Right cardiac atrium (tissue), 5 donors: ENCODE measurements at regions not wholly inside any gene's neighbourhood (a gene's known extent, or its start where the extent isn't known, plus 50 kb on each side); places are given as distances from the start of the nearest gene placed in this dataset.
"Not testable (repeated sequence)": the region's sequence is repeated elsewhere in the genome, so short reads cannot be mapped to it uniquely, and the experiment has no call there.

Experiments used
- ATAC-seq, 2 donors: fragments of 200-7000 bp; cut with Tn5 transposase; one replicate each; pipeline versions ENCODE4 v1.8.0 to v1.9.1; 2020; ENCODE audit warnings: moderate library complexity in 2 of 2, mild to moderate bottlenecking in 1 of 2
- DNase-seq, 3 donors: peaks; one replicate each; pipeline ENCODE4 v3.0.0-alpha.2; 2020
- H3K27ac ChIP-seq: one replicate; pipeline ENCODE4 v1.5.1; 2013; ENCODE audit warnings: mild to moderate bottlenecking, low read length, control low read depth, moderate library complexity
- H3K27me3 ChIP-seq: one replicate; pipeline ENCODE4 v1.6.1; 2013; ENCODE audit not compliant: control insufficient read depth, insufficient read depth
- H3K4me1 ChIP-seq: one replicate; pipeline ENCODE4 v1.6.1; 2013; ENCODE audit warnings: low read length; ENCODE audit not compliant: control insufficient read depth, insufficient read depth
- H3K4me3 ChIP-seq: one replicate; pipeline ENCODE4 v1.5.1; 2013; ENCODE audit warnings: low read length, control low read depth
- H3K9me3 ChIP-seq: one replicate; pipeline ENCODE4 v1.6.1; 2013; ENCODE audit warnings: low read length; ENCODE audit not compliant: control insufficient read depth
- WGBS: extraction: QIAGEN DNeasy Blood & Tissue Kit; methylation state at CpG from one replicate; pipeline ENCODE4 v1.1.7; 2013; 5-methylcytosine and 5-hydroxymethylcytosine counted together
- intact Hi-C, 4 donors: fragments of 100-400 bp; cut with DNase I; formaldehyde crosslinking; loops; one replicate each; pipeline versions ENCODE4 v1.11.0 to v1.14.0; 2022 to 2023
- donor health status: healthy with polysubstance abuse.
- donor health status: DM: no; HTN: yes; CAD: no.
- donor health status: DM: no; HTN: no; CAD: no.
- donor health status: DM: no; HTN: yes; CAD: no; lungs with severe emphysema.
- donor health status: DM: yes; HTN: yes; CAD: no.

DNA sequence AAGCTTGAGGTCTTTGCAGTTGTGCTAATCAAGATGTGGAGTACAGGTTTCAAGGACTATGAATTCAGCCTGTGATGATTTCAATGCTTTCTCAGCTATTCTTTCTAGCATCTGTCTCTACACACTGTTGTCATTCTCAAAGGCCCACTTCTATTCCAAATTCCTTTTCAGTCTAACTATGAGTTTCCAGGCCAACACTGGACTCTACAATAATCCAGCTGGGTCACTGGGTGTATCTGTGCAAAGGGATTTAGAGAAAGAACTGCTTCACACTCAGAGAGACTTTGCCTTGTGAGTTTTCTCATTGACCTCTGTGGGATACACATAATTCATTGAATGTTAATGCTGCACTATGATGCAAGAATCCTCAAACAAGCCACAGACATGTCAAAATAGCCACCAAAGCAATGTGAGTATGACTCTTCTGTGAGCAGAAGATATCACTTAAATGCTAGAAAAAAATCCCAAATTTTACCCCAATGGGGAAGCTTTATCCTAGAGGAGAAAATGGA is 171.8 kb upstream of the CLNK start:
- no peak overlapping the region for H3K4me3 ChIP-seq
- no peak for ATAC-seq
- no peaks in the 10 kb centered on the region for H3K4me1 ChIP-seq
- no peaks in the 10 kb centered on the region for H3K9me3 ChIP-seq
- intact Hi-C loops = no loop called here
- no peak for DNase-seq
- H3K27ac ChIP-seq = no peak overlapping the region
- no peaks in the 10 kb centered on the region for H3K27me3 ChIP-seq

DNA sequence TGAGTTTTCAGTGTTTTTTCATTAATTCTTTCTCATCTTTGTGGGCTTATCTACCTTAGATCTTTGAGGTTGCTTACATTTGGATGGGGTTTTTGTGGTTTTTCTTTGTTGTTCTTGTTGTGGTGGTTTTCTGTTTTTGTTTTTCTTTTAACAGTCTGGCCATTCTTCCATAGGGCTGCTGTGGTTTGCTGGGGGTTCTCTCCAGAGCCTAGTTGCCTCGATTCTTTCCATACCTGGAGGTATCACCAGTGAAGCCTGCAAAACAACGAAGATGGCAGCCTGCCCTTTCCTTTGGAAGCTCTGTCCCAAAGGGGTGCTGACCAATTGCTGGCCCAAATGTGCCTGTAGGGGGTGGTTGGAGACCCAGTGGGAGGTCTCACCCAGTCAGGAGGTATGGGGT is 168.6 kb upstream of the CLNK start:
- H3K9me3 ChIP-seq = no peaks in the 10 kb centered on the region
- ATAC-seq (no peak), DNase-seq (no peak)
- H3K4me3 ChIP-seq = no peak overlapping the region
- no peaks in the 10 kb centered on the region for H3K4me1 ChIP-seq
- no peak overlapping the region for H3K27ac ChIP-seq
- no peaks in the 10 kb centered on the region for H3K27me3 ChIP-seq
- intact Hi-C loops = no loop called here
- 85% methylated on average over 2 of the region's 2 CpGs for WGBS

DNA sequence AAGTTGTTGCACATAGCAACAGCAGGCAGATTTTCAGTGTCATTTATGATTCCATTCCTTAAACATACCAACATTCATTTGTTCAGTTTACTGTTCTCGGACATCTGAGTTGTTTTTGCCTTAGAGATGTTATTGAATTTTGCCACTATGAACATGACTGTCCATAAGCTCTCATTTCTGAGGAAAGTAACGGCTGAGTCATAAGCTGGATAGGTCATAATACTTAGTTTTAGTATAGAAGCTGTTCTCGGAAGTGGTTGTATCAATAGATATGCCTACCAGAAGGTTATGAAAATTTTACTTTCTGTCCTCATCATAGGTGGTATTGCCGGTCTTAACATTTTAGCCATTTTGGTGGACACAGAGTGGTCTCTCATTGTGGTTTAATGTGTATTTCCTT is 157.1 kb upstream of the CLNK start:
- no peak for ATAC-seq
- no peaks in the 10 kb centered on the region for H3K4me1 ChIP-seq
- intact Hi-C loops = no loop called here
- no peak for DNase-seq
- H3K27ac ChIP-seq = no peak overlapping the region
- no peaks in the 10 kb centered on the region for H3K27me3 ChIP-seq
- 87% methylated on average over 4 of the region's 4 CpGs for WGBS
- no peaks in the 10 kb centered on the region for H3K9me3 ChIP-seq
- H3K4me3 ChIP-seq = no peak overlapping the region

DNA sequence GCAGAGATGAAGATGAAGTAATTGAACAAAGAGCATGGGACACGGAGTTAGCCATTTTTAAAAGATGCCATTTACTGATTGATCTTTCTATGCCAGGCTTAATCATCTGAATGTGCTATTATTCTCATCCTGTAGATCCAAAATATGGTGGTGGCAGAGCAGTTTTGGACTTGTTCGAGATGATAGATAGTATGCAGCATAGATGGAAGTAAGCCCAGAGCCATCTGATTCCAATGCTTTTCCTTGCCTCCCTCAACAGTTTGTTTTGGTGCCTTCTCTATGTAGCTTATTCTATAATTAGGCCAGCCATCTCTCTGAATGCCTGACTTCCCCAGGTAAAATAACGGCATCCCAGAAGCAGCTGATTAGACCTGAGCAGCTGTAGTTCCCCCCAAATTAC is 152.6 kb upstream of the CLNK start:
- no peaks in the 10 kb centered on the region for H3K4me1 ChIP-seq
- H3K27ac ChIP-seq = no peak overlapping the region
- intact Hi-C loops = no loop called here
- H3K27me3 ChIP-seq = no peaks in the 10 kb centered on the region
- DNase-seq (no peak), ATAC-seq (no peak)
- H3K9me3 ChIP-seq = no peaks in the 10 kb centered on the region
- H3K4me3 ChIP-seq = no peak overlapping the region
- WGBS = 79% methylated on average over 3 of the region's 3 CpGs

DNA sequence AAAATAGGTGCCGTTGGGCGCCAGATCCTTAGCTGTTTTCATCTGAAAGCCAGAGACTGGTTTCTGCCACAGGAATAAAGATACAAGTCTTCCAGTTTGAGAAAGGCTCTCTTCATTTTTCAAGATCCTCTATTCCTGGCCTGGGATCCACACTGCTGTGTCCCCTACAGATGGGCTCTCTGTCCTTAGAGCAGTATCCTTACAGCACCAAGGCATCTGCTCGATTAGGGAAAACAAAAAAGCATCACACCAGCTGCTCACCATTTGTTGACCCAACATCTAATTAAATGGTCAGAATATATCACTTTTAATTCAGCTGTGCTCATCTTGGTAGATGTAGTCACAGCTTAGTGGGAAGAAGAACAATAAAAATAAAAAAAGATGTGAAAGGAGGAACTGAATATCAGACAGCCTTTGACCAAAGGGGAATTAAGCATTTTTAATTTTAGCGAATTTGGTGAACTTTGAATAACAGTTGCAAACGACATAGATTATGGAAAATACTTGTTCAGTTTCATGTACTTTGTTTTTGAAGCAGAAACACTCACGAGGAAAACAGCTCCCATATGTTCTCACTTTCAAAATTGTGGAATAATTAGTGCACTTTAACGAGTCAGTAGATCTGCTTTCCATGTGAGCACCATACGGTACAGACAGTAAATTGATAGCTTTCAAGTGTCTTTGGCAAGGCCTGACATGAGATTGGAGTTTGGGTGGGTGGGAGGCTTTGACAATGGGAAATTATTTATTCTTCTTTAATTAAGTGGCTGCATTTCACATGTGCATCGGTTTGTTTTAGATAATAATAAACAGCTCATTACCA is 148.4 kb upstream of the CLNK start:
- 73% methylated on average over 9 of the region's 9 CpGs for WGBS
- no peak overlapping the region for H3K27ac ChIP-seq
- H3K4me3 ChIP-seq = no peak overlapping the region
- DNase-seq (no peak), ATAC-seq (no peak)
- intact Hi-C loops = no loop called here
- no peaks in the 10 kb centered on the region for H3K4me1 ChIP-seq
- no peaks in the 10 kb centered on the region for H3K9me3 ChIP-seq
- no peaks in the 10 kb centered on the region for H3K27me3 ChIP-seq

DNA sequence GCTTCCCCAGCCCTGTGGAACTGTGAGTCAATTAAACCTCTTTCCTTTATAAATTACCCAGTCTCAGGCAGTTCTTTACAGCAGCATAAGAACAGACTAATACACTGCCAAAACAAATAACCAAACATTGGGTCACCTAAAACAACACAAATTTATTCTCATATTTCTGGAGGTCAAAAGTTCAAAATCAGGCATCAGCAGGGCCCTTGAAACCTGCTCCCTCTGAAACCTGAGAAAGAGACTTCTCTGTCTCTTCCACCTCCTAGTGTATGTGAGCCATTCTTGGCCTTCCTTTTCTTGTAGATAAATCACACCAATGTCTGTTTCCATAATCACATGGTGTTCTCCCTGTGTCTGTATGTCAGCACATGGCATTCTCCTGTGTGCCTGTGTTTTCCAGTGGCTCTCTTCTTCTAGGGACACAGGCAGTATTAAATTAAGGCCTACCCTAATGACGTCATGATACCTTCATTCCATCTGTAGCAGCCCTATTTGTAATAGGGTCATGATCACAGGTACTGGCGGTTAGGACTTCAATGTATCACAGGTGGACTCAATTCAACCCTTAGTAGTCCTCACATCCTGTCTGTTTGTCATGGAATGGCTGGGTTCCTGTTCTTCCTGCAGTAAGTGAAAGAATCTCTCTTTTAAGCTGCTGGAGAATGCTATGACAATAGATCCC is 147.3 kb upstream of the CLNK start:
- no peak for DNase-seq
- 86% methylated on average over 2 of the region's 2 CpGs for WGBS
- H3K27ac ChIP-seq = no peak overlapping the region
- H3K4me3 ChIP-seq = no peak overlapping the region
- no peaks in the 10 kb centered on the region for H3K9me3 ChIP-seq
- no peaks in the 10 kb centered on the region for H3K27me3 ChIP-seq
- H3K4me1 ChIP-seq = no peaks in the 10 kb centered on the region
- intact Hi-C loops = no loop called here
- ATAC-seq = no peak

DNA sequence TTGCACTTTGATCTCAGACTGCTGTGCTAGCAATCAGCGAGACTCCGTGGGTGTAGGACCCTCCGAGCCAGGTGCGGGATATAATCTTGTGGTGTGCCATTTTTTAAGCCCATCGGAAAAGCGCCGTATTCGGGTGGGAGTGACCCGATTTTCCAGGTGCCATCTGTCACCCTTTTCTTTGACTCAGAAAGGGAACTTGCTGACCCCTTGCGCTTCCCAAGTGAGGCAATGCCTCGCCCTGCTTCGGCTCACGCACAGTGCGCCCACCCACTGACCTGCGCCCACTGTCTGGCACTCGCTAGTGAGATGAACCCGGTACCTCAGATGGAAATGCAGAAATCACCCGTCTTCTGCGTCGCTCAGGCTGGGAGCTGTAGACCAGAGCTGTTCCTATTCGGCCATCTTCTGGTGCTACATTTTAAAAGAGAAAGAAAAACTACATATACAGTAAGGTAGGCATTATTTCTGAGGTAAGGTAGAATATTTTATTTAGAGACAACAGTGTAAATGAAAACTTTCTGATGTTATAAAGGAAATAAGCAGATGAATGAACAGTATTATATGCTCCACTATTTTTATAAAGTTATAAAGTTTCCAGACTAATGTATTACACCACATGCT is 144.5 kb upstream of the CLNK start:
- H3K9me3 ChIP-seq, DNase-seq, H3K27me3 ChIP-seq, H3K4me3 ChIP-seq, H3K27ac ChIP-seq, H3K4me1 ChIP-seq, intact Hi-C loops, ATAC-seq: not testable (repeated sequence)
- 93% methylated on average over 21 of the region's 21 CpGs for WGBS

DNA sequence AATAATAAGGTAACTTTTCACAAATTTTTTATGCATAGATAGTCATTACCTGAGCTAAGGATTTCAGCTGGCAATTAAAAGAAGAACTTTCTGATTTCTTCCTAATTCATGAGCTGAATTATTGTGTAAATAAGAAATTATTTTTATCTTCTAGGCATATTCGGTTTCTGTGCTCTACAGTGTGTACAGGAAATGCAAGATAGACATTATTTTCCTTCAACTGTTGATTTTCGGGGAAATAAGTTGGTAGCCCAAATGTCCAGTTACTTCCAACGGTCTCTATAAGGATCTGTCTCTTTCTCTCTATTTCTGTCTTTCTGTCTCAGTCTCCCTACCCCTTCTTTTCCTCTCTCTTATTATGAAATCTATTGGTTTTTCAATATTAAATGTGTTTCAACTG is 137.3 kb upstream of the CLNK start:
- no peak for DNase-seq

DNA sequence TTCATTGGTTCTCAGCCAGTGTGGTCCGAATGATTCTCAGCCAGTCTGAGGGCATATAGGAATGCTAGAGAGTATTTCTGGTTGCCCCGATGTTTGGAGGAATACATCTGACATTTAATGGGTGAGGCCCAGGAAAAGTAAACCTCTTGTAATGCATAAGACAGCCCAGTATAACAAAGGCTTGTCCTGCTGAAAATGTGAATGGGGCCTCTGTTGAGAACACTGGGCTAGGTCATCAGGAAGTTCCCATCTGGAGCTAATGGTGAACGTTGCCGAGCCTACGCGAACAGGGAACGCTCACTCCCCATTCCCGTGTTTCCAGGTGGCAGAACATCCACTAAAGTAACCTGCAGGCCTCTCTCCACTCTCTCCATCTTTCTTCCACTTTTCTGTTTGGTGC is 132.0 kb upstream of the CLNK start:
- no peak overlapping the region for H3K27ac ChIP-seq
- no peak for DNase-seq
- no peak for ATAC-seq
- intact Hi-C loops = no loop called here
- no peak overlapping the region for H3K4me3 ChIP-seq
- no peaks in the 10 kb centered on the region for H3K27me3 ChIP-seq
- H3K4me1 ChIP-seq = no peaks in the 10 kb centered on the region
- 92% methylated on average over 8 of the region's 8 CpGs for WGBS
- no peaks in the 10 kb centered on the region for H3K9me3 ChIP-seq

More for the DNA sequence above, 137.3 kb upstream of the CLNK start:
- H3K27me3 ChIP-seq = no peaks in the 10 kb centered on the region
- H3K4me3 ChIP-seq = no peak overlapping the region
- H3K9me3 ChIP-seq = no peaks in the 10 kb centered on the region
- no peak overlapping the region for H3K27ac ChIP-seq
- no peak for ATAC-seq
- 75% methylated on average over 3 of the region's 3 CpGs for WGBS
- intact Hi-C loops = no loop called here
- H3K4me1 ChIP-seq = no peaks in the 10 kb centered on the region

DNA sequence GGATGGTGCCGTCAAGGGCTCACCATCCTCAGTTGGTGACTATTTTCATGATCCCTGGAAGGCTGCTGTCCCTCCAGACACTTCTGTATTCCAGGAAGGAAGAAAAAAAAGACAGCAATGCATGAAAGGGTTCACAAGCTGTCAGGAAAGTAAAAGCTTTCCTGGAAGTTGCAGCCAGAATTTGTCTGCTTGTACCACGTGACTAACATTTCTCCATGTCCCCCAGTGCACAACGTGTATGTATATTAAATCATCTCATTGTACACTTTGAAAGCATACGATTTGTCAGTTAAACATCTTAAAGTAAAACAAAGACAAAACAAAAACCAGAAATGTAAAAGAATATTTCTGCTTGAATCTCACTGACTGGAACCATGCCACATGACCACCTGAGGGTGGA is 127.4 kb upstream of the CLNK start:
- intact Hi-C loops = no loop called here
- H3K27ac ChIP-seq = no peak overlapping the region
- H3K27me3 ChIP-seq = no peaks in the 10 kb centered on the region
- 53% methylated on average over 4 of the region's 4 CpGs for WGBS
- no peak overlapping the region for H3K4me3 ChIP-seq
- H3K9me3 ChIP-seq = no peaks in the 10 kb centered on the region
- ATAC-seq = no peak
- no peaks in the 10 kb centered on the region for H3K4me1 ChIP-seq
- no peak for DNase-seq

DNA sequence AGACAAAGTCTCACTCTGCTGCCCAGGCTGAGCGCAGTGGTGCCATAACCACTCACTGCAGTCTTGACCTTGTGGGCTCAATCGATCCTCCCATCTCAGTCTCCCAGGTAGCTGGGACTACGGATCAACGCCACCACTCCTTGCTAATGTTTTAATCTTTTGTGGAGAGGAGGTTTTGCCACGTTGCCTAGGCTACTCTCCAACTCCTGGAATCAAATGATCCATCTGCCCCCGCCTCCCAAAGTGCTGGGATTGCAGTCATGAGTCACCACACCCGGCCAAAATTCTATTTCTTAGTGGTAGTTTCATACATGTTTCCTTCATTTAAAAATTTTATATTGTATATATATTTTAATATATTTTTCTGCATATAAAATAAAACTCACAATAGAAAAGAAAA is 125.8 kb upstream of the CLNK start:
- intact Hi-C loops = no loop called here
- no peaks in the 10 kb centered on the region for H3K4me1 ChIP-seq
- DNase-seq (no peak), ATAC-seq (no peak)
- no peaks in the 10 kb centered on the region for H3K9me3 ChIP-seq
- no peak overlapping the region for H3K27ac ChIP-seq
- no peaks in the 10 kb centered on the region for H3K27me3 ChIP-seq
- no peak overlapping the region for H3K4me3 ChIP-seq
- 86% methylated on average over 7 of the region's 7 CpGs for WGBS
